ENCODE measurements at regions not wholly inside any gene's neighbourhood (a gene's known extent, or its start where the extent isn't known, plus 50 kb on each side); places are given as distances from the start of the nearest gene placed in this dataset.

- TF ChIP-seq CTCF (IDR thresholded peaks at IDR 0.05; ENCODE audit: borderline replicate concordance, control extremely low read depth, extremely low read depth, insufficient read depth, missing control alignments), result no peak
- no peak for DNase-seq (ENCODE audit: low spot score)
- in situ Hi-C loops (cut with MboI; ENCODE audit: low sequenced_read_pairs, unreplicated experiment), result no loop called here
Measured at GRCh38 chr7:131649879-131650278, 93.5 kb upstream of the PODXL start.

- DNase-seq (ENCODE audit: low spot score), result no peak
- in situ Hi-C loops (cut with MboI; ENCODE audit: low sequenced_read_pairs, unreplicated experiment), result no loop called here
- TF ChIP-seq CTCF (IDR thresholded peaks at IDR 0.05; ENCODE audit: borderline replicate concordance, control extremely low read depth, extremely low read depth, insufficient read depth, missing control alignments), result no peak
Measured at GRCh38 chr7:131649003-131649541, 92.6 kb upstream of the PODXL start.

- no peak for TF ChIP-seq CTCF (IDR thresholded peaks at IDR 0.05; ENCODE audit: borderline replicate concordance, control extremely low read depth, extremely low read depth, insufficient read depth, missing control alignments)
- in situ Hi-C loops (cut with MboI; ENCODE audit: low sequenced_read_pairs, unreplicated experiment), result no loop called here
- DNase-seq (ENCODE audit: low spot score), result no peak
Measured at GRCh38 chr7:131648491-131648890, 92.1 kb upstream of the PODXL start.

GRCh38 chr7:131646203-131646602, 89.8 kb upstream of the PODXL start:
- no peak for TF ChIP-seq CTCF (IDR thresholded peaks at IDR 0.05; ENCODE audit: borderline replicate concordance, control extremely low read depth, extremely low read depth, insufficient read depth, missing control alignments)
- no peak for DNase-seq (ENCODE audit: low spot score)
- in situ Hi-C loops (cut with MboI; ENCODE audit: low sequenced_read_pairs, unreplicated experiment), result no loop called here

- in situ Hi-C loops (cut with MboI; ENCODE audit: low sequenced_read_pairs, unreplicated experiment), result no loop called here
- TF ChIP-seq CTCF (IDR thresholded peaks at IDR 0.05; ENCODE audit: borderline replicate concordance, control extremely low read depth, extremely low read depth, insufficient read depth, missing control alignments), result no peak
- no peak for DNase-seq (ENCODE audit: low spot score)
Measured at GRCh38 chr7:131642429-131642828, 86.0 kb upstream of the PODXL start.

- no peak for DNase-seq (ENCODE audit: low spot score)
- no peak for TF ChIP-seq CTCF (IDR thresholded peaks at IDR 0.05; ENCODE audit: borderline replicate concordance, control extremely low read depth, extremely low read depth, insufficient read depth, missing control alignments)
- in situ Hi-C loops (cut with MboI; ENCODE audit: low sequenced_read_pairs, unreplicated experiment), result no loop called here
Measured at GRCh38 chr7:131640686-131641085, 84.3 kb upstream of the PODXL start.

Data from GM13976 (cell line).